ENCODE measurements at regions not wholly inside any gene's neighbourhood (a gene's known extent, or its start where the extent isn't known, plus 50 kb on each side); places are given as distances from the start of the nearest gene placed in this dataset.
A peak's percentile ranks its signal among the peaks of the same experiment; 100 is the strongest.

GRCh38 chr11:70764356-70764905, 366.1 kb downstream of the CTTN start:
- Histone ChIP-seq H2AFZ (no peak overlapping the region), H3K9me3 (ENCODE audit: insufficient read depth, low read depth) (no peaks in the 10 kb centered on the region; the same call in 1 of the 2 replicates), H3K27ac (no peak overlapping the region), H3K79me2 (ENCODE audit: low read depth) (no peaks in the 10 kb centered on the region), H3K36me3 (ENCODE audit: low read depth) (no peaks in the 10 kb centered on the region), H3K4me2 (no peak overlapping the region), H3K27me3 (ENCODE audit: insufficient read depth, low read depth) (no peaks in the 10 kb centered on the region), H3K4me1 (replicated peaks; ENCODE audit: insufficient read depth) (peaks cover 14% of the 10 kb centered on the region), H3F3A (ENCODE audit: insufficient read depth, low read depth) (peaks cover 8% of the 10 kb centered on the region; the same call in 1 of the 2 replicates), H4K20me1 (ENCODE audit: insufficient read depth) (no peaks in the 10 kb centered on the region), H3K9me2 (ENCODE audit: insufficient read depth) (no peaks in the 10 kb centered on the region), H3K4me3 (no peak overlapping the region)
- CTCF ChIA-PET, result no interaction called here
- intact Hi-C loops (cut with micrococcal nuclease; ENCODE audit: unreplicated experiment), result no loop called here
- peak in 1 of 2 experiments; percentile 28 for DNase-seq
- POLR2A ChIA-PET (ENCODE audit: unreplicated experiment), result no interaction called here
- TF ChIP-seq CTCF (conservative IDR thresholded peaks at IDR 0.05), result no peak
- TF ChIP-seq EZH2 (IDR thresholded peaks at IDR 0.05; ENCODE audit: low read depth), result no peak
- BruUV-seq (replicated peaks), result no TSS peak

- H2AFZ ChIP-seq, result no peak overlapping the region
- no peak overlapping the region for H3K4me3 ChIP-seq
- H3K27ac ChIP-seq, result no peak overlapping the region
- no peaks in the 10 kb centered on the region for H3K36me3 ChIP-seq (ENCODE audit: low read depth)
- intact Hi-C loops (cut with micrococcal nuclease; ENCODE audit: unreplicated experiment), result no loop called here
- H3K79me2 ChIP-seq (ENCODE audit: low read depth), result no peaks in the 10 kb centered on the region
- TF ChIP-seq CTCF (conservative IDR thresholded peaks at IDR 0.05), result no peak
- ChIA-PET CTCF (no interaction called here), POLR2A (ENCODE audit: unreplicated experiment) (no interaction called here)
- no peaks in the 10 kb centered on the region for H3K27me3 ChIP-seq (ENCODE audit: insufficient read depth, low read depth)
- no peak for DNase-seq
- H3F3A ChIP-seq (ENCODE audit: insufficient read depth, low read depth), result no peaks in the 10 kb centered on the region
- no peaks in the 10 kb centered on the region for H3K9me3 ChIP-seq (ENCODE audit: insufficient read depth, low read depth)
- H4K20me1 ChIP-seq (ENCODE audit: insufficient read depth), result no peaks in the 10 kb centered on the region
- H3K9me2 ChIP-seq (ENCODE audit: insufficient read depth), result no peaks in the 10 kb centered on the region
- no peak overlapping the region for H3K4me2 ChIP-seq
- H3K4me1 ChIP-seq (replicated peaks; ENCODE audit: insufficient read depth), result no peaks in the 10 kb centered on the region
- no TSS peak for BruUV-seq (replicated peaks)
Measured at GRCh38 chr11:70766901-70767300, 368.6 kb downstream of the CTTN start.

- Histone ChIP-seq H3K27ac (no peak overlapping the region), H3K36me3 (ENCODE audit: low read depth) (no peaks in the 10 kb centered on the region), H4K20me1 (ENCODE audit: insufficient read depth) (no peaks in the 10 kb centered on the region), H3K79me2 (ENCODE audit: low read depth) (no peaks in the 10 kb centered on the region), H3K4me3 (no peak overlapping the region), H3K4me2 (no peak overlapping the region), H3K9me2 (ENCODE audit: insufficient read depth) (no peaks in the 10 kb centered on the region), H3F3A (ENCODE audit: insufficient read depth, low read depth) (no peaks in the 10 kb centered on the region), H3K4me1 (replicated peaks; ENCODE audit: insufficient read depth) (no peaks in the 10 kb centered on the region), H2AFZ (no peak overlapping the region), H3K27me3 (ENCODE audit: insufficient read depth, low read depth) (no peaks in the 10 kb centered on the region), H3K9me3 (ENCODE audit: insufficient read depth, low read depth) (no peaks in the 10 kb centered on the region)
- intact Hi-C loops (cut with micrococcal nuclease; ENCODE audit: unreplicated experiment), result no loop called here
- POLR2A ChIA-PET (ENCODE audit: unreplicated experiment), result no interaction called here
- peak in 1 of 2 experiments; percentile 16 for DNase-seq
- no TSS peak for BruUV-seq (replicated peaks)
- CTCF ChIA-PET, result no interaction called here
- TF ChIP-seq CTCF (conservative IDR thresholded peaks at IDR 0.05) (no peak), EZH2 (IDR thresholded peaks at IDR 0.05; ENCODE audit: low read depth) (no peak)
Measured at GRCh38 chr11:70768346-70769095, 370.2 kb downstream of the CTTN start.
